ENCODE measurements at regions not wholly inside any gene's neighbourhood (a gene's known extent, or its start where the extent isn't known, plus 50 kb on each side); places are given as distances from the start of the nearest gene placed in this dataset.

GRCh38 chr2:142734231-142734630 is 143.2 kb upstream of the KYNU start:
- no peak for TF ChIP-seq CTCF (IDR thresholded peaks at IDR 0.05)
- TF ChIP-seq REST (IDR thresholded peaks at IDR 0.05; ENCODE audit: insufficient read depth in 1 of 2, low read depth in 2 of 2, low read length in 1 of 2) = no peak
